ENCODE measurements at regions not wholly inside any gene's neighbourhood (a gene's known extent, or its start where the extent isn't known, plus 50 kb on each side); places are given as distances from the start of the nearest gene placed in this dataset.

DNA sequence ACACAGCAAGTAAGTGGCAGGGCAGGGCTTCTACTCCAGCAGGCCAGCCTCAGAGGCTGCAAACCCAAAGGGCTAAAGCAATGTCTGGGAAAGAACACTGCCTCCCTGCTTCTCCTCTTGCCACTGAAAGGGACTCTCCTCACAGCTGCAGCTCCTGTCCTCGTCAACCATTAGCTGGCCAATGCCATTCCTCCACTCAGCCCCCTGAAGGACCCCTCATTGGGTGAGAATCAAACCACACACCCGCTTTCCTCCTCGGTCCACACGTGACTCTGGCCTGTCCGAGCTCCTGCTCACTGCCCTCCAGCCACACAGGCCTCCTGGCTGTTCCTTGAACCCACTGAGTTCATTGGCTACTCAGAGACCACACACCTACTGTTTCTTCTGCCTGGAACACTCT lies 253.7 kb upstream of the TLE3 start:
- no peaks in the 10 kb centered on the region for H3K4me1 ChIP-seq (ENCODE audit: control insufficient read depth, insufficient read depth, low read length)
- no peak overlapping the region for H2BK20ac ChIP-seq (ENCODE audit: low read depth, low read length)
- H2AK5ac ChIP-seq (ENCODE audit: low read depth, low read length), result no peak overlapping the region
- no peak overlapping the region for H3K4me2 ChIP-seq (ENCODE audit: low read depth, low read length)
- no peak overlapping the region for H3K27ac ChIP-seq (ENCODE audit: insufficient read depth, low read length)
- no peak overlapping the region for H4K8ac ChIP-seq (ENCODE audit: low read depth in 2 of 2, low read length in 2 of 2)
- intact Hi-C loops (cut with micrococcal nuclease) (no loop called here), dilution Hi-C loops (cut with HindIII; ENCODE audit: low sequenced_read_pairs, unreplicated experiment) (no loop called here), in situ Hi-C loops (cut with MboI; ENCODE audit: low sequenced_read_pairs) (no loop called here)
- DNase-seq, result no peak
- no peaks in the 10 kb centered on the region for H3K9me1 ChIP-seq (ENCODE audit: insufficient read depth, low read length)
- no peak overlapping the region for H2BK15ac ChIP-seq (ENCODE audit: low read depth, low read length)
- H3K9ac ChIP-seq (ENCODE audit: low read depth, low read length), result no peak overlapping the region
- H3K23ac ChIP-seq (ENCODE audit: low read depth, low read length), result no peak overlapping the region
- H3K9me3 ChIP-seq (ENCODE audit: control insufficient read depth, insufficient read depth, low read length), result no peaks in the 10 kb centered on the region; the same call in none of the 2 replicates
- H2AFZ ChIP-seq (replicated peaks; ENCODE audit: low read length, poor library complexity), result no peak overlapping the region
- H3K79me1 ChIP-seq (ENCODE audit: low read depth in 1 of 2, low read length in 2 of 2), result no peaks in the 10 kb centered on the region
- ChIA-PET CTCF (no interaction called here), POLR2A (ENCODE audit: unreplicated experiment) (no interaction called here)
- no peak overlapping the region for H3K4ac ChIP-seq (ENCODE audit: low read depth, low read length)
- H3K18ac ChIP-seq (ENCODE audit: low read depth, low read length), result no peak overlapping the region
- no peaks in the 10 kb centered on the region for H4K20me1 ChIP-seq (ENCODE audit: insufficient read depth, low read length)
- TF ChIP-seq POLR2A (IDR thresholded peaks at IDR 0.05; ENCODE audit: low read depth, low read length), result no peak
- no peak for TF ChIP-seq BHLHE40 (IDR thresholded peaks at IDR 0.05; ENCODE audit: low read depth, low read length)
- no peak for TF ChIP-seq SMC3 (IDR thresholded peaks at IDR 0.05; ENCODE audit: low read depth, low read length)
- no peak for TF ChIP-seq RFX5 (IDR thresholded peaks at IDR 0.05; ENCODE audit: low read depth, low read length)
- TF ChIP-seq MAFK (IDR thresholded peaks at IDR 0.05; ENCODE audit: low read depth, low read length), result no peak
- TF ChIP-seq USF2 (IDR thresholded peaks at IDR 0.05; ENCODE audit: low read depth, low read length), result no peak
- TF ChIP-seq CHD1 (IDR thresholded peaks at IDR 0.05; ENCODE audit: low read depth, low read length), result no peak
- TF ChIP-seq RAD21 (IDR thresholded peaks at IDR 0.05; ENCODE audit: low read length), result no peak
- TF ChIP-seq RCOR1 (IDR thresholded peaks at IDR 0.05; ENCODE audit: insufficient replicate concordance, low read length), result no peak
- no peak for TF ChIP-seq CEBPB (IDR thresholded peaks at IDR 0.05; ENCODE audit: low read depth, low read length)
- TF ChIP-seq MXI1 (IDR thresholded peaks at IDR 0.05; ENCODE audit: borderline replicate concordance, low read depth, low read length), result no peak
- TF ChIP-seq, protein P1, sequence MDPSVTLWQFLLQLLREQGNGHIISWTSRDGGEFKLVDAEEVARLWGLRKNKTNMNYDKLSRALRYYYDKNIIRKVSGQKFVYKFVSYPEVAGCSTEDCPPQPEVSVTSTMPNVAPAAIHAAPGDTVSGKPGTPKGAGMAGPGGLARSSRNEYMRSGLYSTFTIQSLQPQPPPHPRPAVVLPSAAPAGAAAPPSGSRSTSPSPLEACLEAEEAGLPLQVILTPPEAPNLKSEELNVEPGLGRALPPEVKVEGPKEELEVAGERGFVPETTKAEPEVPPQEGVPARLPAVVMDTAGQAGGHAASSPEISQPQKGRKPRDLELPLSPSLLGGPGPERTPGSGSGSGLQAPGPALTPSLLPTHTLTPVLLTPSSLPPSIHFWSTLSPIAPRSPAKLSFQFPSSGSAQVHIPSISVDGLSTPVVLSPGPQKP (IDR thresholded peaks at IDR 0.05; ENCODE audit: borderline replicate concordance, low read depth, low read length), result no peak
- TF ChIP-seq MAZ (IDR thresholded peaks at IDR 0.05; ENCODE audit: borderline replicate concordance, low read depth, low read length), result no peak
- TF ChIP-seq NFE2L2 (IDR thresholded peaks at IDR 0.05; ENCODE audit: low read depth, low read length), result no peak
- no peak for TF ChIP-seq FOS (IDR thresholded peaks at IDR 0.05; ENCODE audit: low read depth, low read length)
- TF ChIP-seq CTCF (conservative IDR thresholded peaks at IDR 0.05; ENCODE audit: low read depth, low read length), result no peak
- no peak overlapping the region for H3K56ac ChIP-seq (ENCODE audit: extremely low read depth, insufficient read depth, low read length)
- ATAC-seq (ENCODE audit: low read depth), result no peak
- H3K4me3 ChIP-seq (ENCODE audit: insufficient read depth, low read depth, low read length), result no peak overlapping the region
- H2BK120ac ChIP-seq (ENCODE audit: low read depth, low read length), result no peak overlapping the region
- no peaks in the 10 kb centered on the region for H3K36me3 ChIP-seq (ENCODE audit: control insufficient read depth, insufficient read depth, low read length)
- H2AK9ac ChIP-seq (replicated peaks; ENCODE audit: low read depth, low read length, poor library complexity), result no peak overlapping the region
- H3K14ac ChIP-seq (replicated peaks; ENCODE audit: low read depth, low read length), result no peak overlapping the region
- H2BK5ac ChIP-seq (ENCODE audit: low read depth, low read length, poor library complexity, severe bottlenecking), result no peak overlapping the region
- no peak overlapping the region for H4K5ac ChIP-seq (ENCODE audit: low read depth, low read length)
- peaks cover 71% of the 10 kb centered on the region for H3K27me3 ChIP-seq (ENCODE audit: control insufficient read depth, insufficient read depth, low read length)
- H4K91ac ChIP-seq (ENCODE audit: insufficient read depth, low read depth, low read length), result no peak overlapping the region
- BruUV-seq (replicated peaks), result no TSS peak
- 71% methylated on average over 2 of the region's 5 CpGs; no CpG with 5 or more reads in 1 of the 2 experiments for WGBS, 2 experiments (ENCODE audit: extremely low coverage in 2 of 2, insufficient read length in 1 of 2)
